Heart left ventricle (tissue), 13 donors: ENCODE measurements at regions not wholly inside any gene's neighbourhood (a gene's known extent, or its start where the extent isn't known, plus 50 kb on each side); places are given as distances from the start of the nearest gene placed in this dataset.

Experiments
- POLR2A ChIP-seq, 2 donors: fragments of 450-650 bp; IDR thresholded peaks; one replicate each; pipeline ENCODE4 v1.6.1; 2017; ENCODE audit warnings: antibody characterized with exemption in 2 of 2, mild to moderate bottlenecking in 2 of 2, moderate library complexity in 2 of 2
- TF ChIP-seq, protein P1 (sequence below), 12 donors: fragments of 200-600 bp; sonication (generic) in 4 of 12; IDR thresholded peaks; one replicate each; pipeline versions ENCODE4 v1.5.0 to v1.8.0; 2018 to 2022; ENCODE audit warnings: antibody characterized with exemption in 12 of 12, mild to moderate bottlenecking in 5 of 12
- donor health status: ischemic (EF 13 %, LVEDD 7.1; RV severe dilation, severe dysfunction).
- donor health status: DM: no; HTN: yes; CAD: no.
- donor health status: DM: no; HTN: no; CAD: no.
- donor health status: ischemic (EF 25% LVEDD 6.9; RV normal size, moderate dysfunction).
- donor health status: ischemic (EF 25% LVEDD 5.7; RV mildly dilated, moderate dysfunction).
- donor health status: ischemic (EF 35%, LVEDD 5.7; RV mildly dilated, moderate dysfunction).
- donor health status: nonischemic (EF 11% LVEDD 7.7; RV severe dilation, severe dysfunction).
- donor health status: DM: yes; HTN: yes; CAD: no.
- donor health status: PGD.
- donor health status: ischemic (EF 29% LVEDD 5.4; RV normal size, mild dysfunction).
- donor health status: nonischemic (EF 23%, LVEDD 6.1; RV moderate dilation, normal function).

DNA sequence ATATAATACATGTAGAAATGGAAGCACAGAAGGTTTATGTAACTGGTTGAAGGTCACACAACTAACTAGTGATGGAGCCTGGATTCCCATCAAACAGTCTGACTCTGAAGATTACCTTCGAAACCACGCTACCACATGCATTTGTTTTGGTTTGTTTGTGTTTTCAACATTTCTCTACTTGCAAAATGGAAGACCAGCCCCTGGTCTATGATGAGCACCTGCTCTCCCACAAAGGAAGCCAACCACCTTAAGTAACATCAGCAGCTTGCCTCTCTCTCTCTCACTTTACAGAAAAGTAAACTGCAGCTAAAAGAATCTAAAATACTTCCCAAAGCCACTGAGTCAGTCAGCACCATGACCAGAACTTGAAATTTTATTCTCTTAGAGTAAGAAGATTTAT lies 186.9 kb upstream of the TMPO start:
- no peak for TF ChIP-seq POLR2A (IDR thresholded peaks at IDR 0.05)
- TF ChIP-seq, protein P1, sequence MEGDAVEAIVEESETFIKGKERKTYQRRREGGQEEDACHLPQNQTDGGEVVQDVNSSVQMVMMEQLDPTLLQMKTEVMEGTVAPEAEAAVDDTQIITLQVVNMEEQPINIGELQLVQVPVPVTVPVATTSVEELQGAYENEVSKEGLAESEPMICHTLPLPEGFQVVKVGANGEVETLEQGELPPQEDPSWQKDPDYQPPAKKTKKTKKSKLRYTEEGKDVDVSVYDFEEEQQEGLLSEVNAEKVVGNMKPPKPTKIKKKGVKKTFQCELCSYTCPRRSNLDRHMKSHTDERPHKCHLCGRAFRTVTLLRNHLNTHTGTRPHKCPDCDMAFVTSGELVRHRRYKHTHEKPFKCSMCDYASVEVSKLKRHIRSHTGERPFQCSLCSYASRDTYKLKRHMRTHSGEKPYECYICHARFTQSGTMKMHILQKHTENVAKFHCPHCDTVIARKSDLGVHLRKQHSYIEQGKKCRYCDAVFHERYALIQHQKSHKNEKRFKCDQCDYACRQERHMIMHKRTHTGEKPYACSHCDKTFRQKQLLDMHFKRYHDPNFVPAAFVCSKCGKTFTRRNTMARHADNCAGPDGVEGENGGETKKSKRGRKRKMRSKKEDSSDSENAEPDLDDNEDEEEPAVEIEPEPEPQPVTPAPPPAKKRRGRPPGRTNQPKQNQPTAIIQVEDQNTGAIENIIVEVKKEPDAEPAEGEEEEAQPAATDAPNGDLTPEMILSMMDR (IDR thresholded peaks at IDR 0.05): no peak
